SK-N-MC (cell line): ENCODE measurements at regions not wholly inside any gene's neighbourhood (a gene's known extent, or its start where the extent isn't known, plus 50 kb on each side); places are given as distances from the start of the nearest gene placed in this dataset.

Experiments used
- EZH2 ChIP-seq: fragments of 200-600 bp; sonication (generic); IDR thresholded peaks from one replicate; pipeline ENCODE4 v1.6.1; 2017; ENCODE audit warnings: antibody characterized with exemption
- POLR2AphosphoS5 ChIP-seq: IDR thresholded peaks from 2 replicates; pipeline ENCODE4 v1.6.1; 2012; ENCODE audit warnings: mild to moderate bottlenecking, low read depth, low read length, borderline replicate concordance

DNA sequence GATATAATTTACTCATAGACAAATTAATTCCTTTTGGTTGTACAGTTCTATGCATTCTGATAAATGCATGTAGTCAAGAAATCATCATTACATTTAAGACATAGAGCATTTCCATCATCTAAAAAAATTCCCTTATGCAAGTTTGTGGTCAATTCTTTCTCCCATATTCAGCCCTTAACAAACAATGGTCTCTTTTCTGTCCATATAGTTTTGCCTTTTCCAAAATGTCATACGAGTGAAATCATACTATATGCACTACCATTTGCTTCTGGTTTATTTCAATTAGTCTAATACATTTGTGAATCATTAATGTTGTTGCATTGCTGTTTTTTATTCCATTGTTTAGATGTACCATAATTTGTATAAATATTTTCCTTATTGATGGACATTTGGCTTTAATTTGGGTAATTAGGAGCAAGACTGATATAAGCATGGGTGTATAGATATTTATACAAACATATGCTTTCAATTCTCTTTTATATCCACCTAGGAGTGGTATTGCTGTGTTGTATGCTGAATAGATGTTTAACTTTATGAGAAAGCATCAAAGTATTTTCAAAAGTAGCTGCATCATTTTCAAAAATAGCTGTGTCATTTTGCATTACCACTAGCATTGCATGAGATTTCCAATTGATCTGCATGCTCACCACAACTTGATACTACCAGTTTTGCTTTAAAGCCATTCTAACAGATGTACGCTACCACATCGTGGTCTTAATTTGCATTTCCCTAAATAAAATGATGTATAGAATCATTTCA, 397.0 kb upstream of the ADAMTS5 start:
- no peak for TF ChIP-seq POLR2AphosphoS5
- TF ChIP-seq EZH2 = no peak
